ENCODE measurements at regions not wholly inside any gene's neighbourhood (a gene's known extent, or its start where the extent isn't known, plus 50 kb on each side); places are given as distances from the start of the nearest gene placed in this dataset.

- FAIRE-seq = no peak
- TF ChIP-seq SIX4 (CRISPR knock-in tag; IDR thresholded peaks at IDR 0.05) = no peak
- no peak for TF ChIP-seq ZNF646 (CRISPR knock-in tag; IDR thresholded peaks at IDR 0.05)
- no peak for TF ChIP-seq LCORL (IDR thresholded peaks at IDR 0.05)
- no peak for TF ChIP-seq LCORL (CRISPR knock-in tag; IDR thresholded peaks at IDR 0.05)
- TF ChIP-seq MTA3 (CRISPR knock-in tag; IDR thresholded peaks at IDR 0.05) = no peak
- no peak for TF ChIP-seq RAD21 (CRISPR knock-in tag; IDR thresholded peaks at IDR 0.05)
- TF ChIP-seq POLR2G (IDR thresholded peaks at IDR 0.05; ENCODE audit: low read depth, low read length) = no peak
- no peak for TF ChIP-seq FOSL1 (CRISPR knock-in tag; IDR thresholded peaks at IDR 0.05; ENCODE audit: borderline replicate concordance)
- TF ChIP-seq SMARCE1 (IDR thresholded peaks at IDR 0.05; ENCODE audit: borderline replicate concordance) = no peak
- no peak for TF ChIP-seq ZNF407 (CRISPR knock-in tag; IDR thresholded peaks at IDR 0.05; ENCODE audit: not compliant biosample characterization)
Observed at GRCh38 chr13:100794575-100794974, 120.0 kb upstream of the TMTC4 start.

More at GRCh38 chr13:100794575-100794974, 120.0 kb upstream of the TMTC4 start:
- peaks cover 4% of the 10 kb centered on the region; the same call in 1 of the 2 replicates for H3K9me3 ChIP-seq (ENCODE audit: low read length)
- H3K4me1 ChIP-seq (ENCODE audit: insufficient read depth, low read length) = peaks cover 11% of the 10 kb centered on the region
- no peak overlapping the region for H3K4me3 ChIP-seq (replicated peaks in 1 of 3; ENCODE audit: insufficient read depth in 1 of 3, low read depth in 2 of 3, low read length in 3 of 3)
- no peak overlapping the region for H3K9ac ChIP-seq (ENCODE audit: insufficient read depth, low read depth, low read length)
- no peak overlapping the region for H2AFZ ChIP-seq (ENCODE audit: low read length)
- H4K20me1 ChIP-seq (ENCODE audit: insufficient read depth, low read length) = no peaks in the 10 kb centered on the region
- no peak overlapping the region for H3K27ac ChIP-seq (ENCODE audit: extremely low read length, insufficient read depth, low read length)
- no peaks in the 10 kb centered on the region for H3K27me3 ChIP-seq (ENCODE audit: control insufficient read depth in 1 of 2, insufficient read depth in 2 of 2, low read length in 2 of 2)
- BruUV-seq (replicated peaks) = no TSS peak
- H3K79me2 ChIP-seq (ENCODE audit: insufficient read depth, low read length) = no peaks in the 10 kb centered on the region
- DNase-seq (ENCODE audit: low spot score) = no peak
- no peak for ATAC-seq
- CTCF ChIA-PET (ENCODE audit: low intra/inter-chr PET ratio, low total read pairs) = no interaction called here
- in situ Hi-C loops (cut with HindIII; ENCODE audit: extremely low pct_ligation_motif_present, low pct_unique_long_range_greater_than_20kb) (no loop called here), intact Hi-C loops (cut with micrococcal nuclease; ENCODE audit: unreplicated experiment) (no loop called here)
- no peaks in the 10 kb centered on the region for H3K36me3 ChIP-seq (replicated peaks in 1 of 2; ENCODE audit: control insufficient read depth in 1 of 2, insufficient read depth in 2 of 2, low read length in 2 of 2)
- POLR2A ChIA-PET = no interaction called here
- no peak overlapping the region for H3K4me2 ChIP-seq (ENCODE audit: low read depth, low read length)
- 21% methylated on average over 3 of the region's 3 CpGs for WGBS (ENCODE audit: low lambda C conversion rate)
